ENCODE measurements at regions not wholly inside any gene's neighbourhood (a gene's known extent, or its start where the extent isn't known, plus 50 kb on each side); places are given as distances from the start of the nearest gene placed in this dataset.

DNA sequence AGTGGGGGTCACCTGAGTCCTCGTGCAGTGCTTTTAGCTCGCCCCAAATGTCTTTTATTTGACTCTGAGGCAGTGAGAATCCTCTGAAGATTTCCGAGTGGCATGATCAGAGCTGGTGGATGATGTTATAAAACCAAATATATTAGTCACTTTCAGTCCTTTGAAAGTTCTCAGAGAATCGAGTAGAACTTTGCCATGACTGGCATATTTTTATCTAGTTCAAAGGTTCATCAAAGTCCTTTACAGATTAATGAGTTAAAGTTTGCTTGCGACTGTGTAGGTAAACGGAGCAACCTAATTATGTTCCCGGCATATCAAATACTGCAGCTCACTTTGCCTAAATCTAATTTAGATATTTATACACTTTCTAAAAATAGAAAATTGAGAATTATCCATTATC lies 498.5 kb upstream of the NOX3 start:
- no peaks in the 10 kb centered on the region for H3K36me3 ChIP-seq (ENCODE audit: control insufficient read depth in 1 of 2, insufficient read depth in 2 of 2, low read length in 2 of 2)
- no peaks in the 10 kb centered on the region for H3K4me1 ChIP-seq (ENCODE audit: control insufficient read depth in 1 of 2, insufficient read depth in 2 of 2, low read length in 2 of 2)
- ChIA-PET CTCF (no interaction called here), POLR2A (no interaction called here), RAD21 (ENCODE audit: low non-redundant PET in 1 of 2, low total read pairs in 2 of 2, uncharacterized antibody in 2 of 2, unreplicated experiment in 2 of 2) (no interaction called here)
- no peaks in the 10 kb centered on the region for H3K79me2 ChIP-seq (ENCODE audit: insufficient read depth, low read length)
- TF ChIP-seq CBX3 (IDR thresholded peaks at IDR 0.05; ENCODE audit: low read depth) (no peak), EZH2 (IDR thresholded peaks at IDR 0.05) (no peak), SRF (IDR thresholded peaks at IDR 0.05; ENCODE audit: low read depth) (no peak), SP1 (IDR thresholded peaks at IDR 0.05; ENCODE audit: low read depth) (no peak)
- no peak overlapping the region for H3K9ac ChIP-seq (ENCODE audit: low read length)
- ATAC-seq (no peak), DNase-seq (ENCODE audit: low read depth, low spot score) (no peak)
- no peaks in the 10 kb centered on the region for H3K9me2 ChIP-seq (ENCODE audit: insufficient read depth)
- H4K20me1 ChIP-seq (ENCODE audit: insufficient read depth): no peaks in the 10 kb centered on the region
- H2AFZ ChIP-seq (ENCODE audit: low read depth, low read length, poor library complexity, severe bottlenecking): no peak overlapping the region
- no peak overlapping the region for H3K4me2 ChIP-seq (ENCODE audit: low read length)
- no peak overlapping the region for H3K27ac ChIP-seq (ENCODE audit: low read depth, low read length)
- no peaks in the 10 kb centered on the region for H3K9me3 ChIP-seq (ENCODE audit: control insufficient read depth in 1 of 2, insufficient read depth in 1 of 2, low read depth in 1 of 2, low read length in 2 of 2)
- intact Hi-C loops (cut with micrococcal nuclease): no loop called here
- no TSS peak for BruUV-seq (replicated peaks)
- no peaks in the 10 kb centered on the region for H3K27me3 ChIP-seq (ENCODE audit: insufficient read depth, low read length)
- H3K4me3 ChIP-seq (replicated peaks in 1 of 2; ENCODE audit: low read depth in 1 of 2, low read length in 2 of 2): no peak overlapping the region

DNA sequence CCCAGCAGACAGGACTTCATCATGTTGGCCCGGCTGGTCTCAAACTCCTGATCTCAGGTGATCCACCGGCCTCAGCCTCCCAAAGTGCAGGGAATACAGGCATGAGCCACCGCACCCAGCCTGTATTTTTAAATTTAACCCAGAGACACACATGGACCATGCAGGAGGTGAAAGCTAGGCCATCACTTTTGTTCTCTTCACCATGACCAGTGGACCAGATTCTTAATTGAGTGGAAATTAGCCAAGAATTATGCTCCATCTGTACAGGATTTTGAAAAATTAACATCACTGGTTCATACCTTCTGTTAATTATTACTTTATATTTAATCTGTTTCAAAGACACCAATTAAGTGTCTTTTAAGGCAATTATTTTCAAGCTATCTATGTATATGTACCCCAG lies 493.6 kb upstream of the NOX3 start:
- no peaks in the 10 kb centered on the region for H3K36me3 ChIP-seq (ENCODE audit: control insufficient read depth in 1 of 2, insufficient read depth in 2 of 2, low read length in 2 of 2)
- no peaks in the 10 kb centered on the region for H3K27me3 ChIP-seq (ENCODE audit: insufficient read depth, low read length)
- ChIA-PET RAD21 (ENCODE audit: low non-redundant PET in 1 of 2, low total read pairs in 2 of 2, uncharacterized antibody in 2 of 2, unreplicated experiment in 2 of 2) (no interaction called here), CTCF (no interaction called here), POLR2A (no interaction called here)
- intact Hi-C loops (cut with micrococcal nuclease): no loop called here
- ATAC-seq (no peak), DNase-seq (ENCODE audit: low read depth, low spot score) (no peak)
- no peaks in the 10 kb centered on the region for H4K20me1 ChIP-seq (ENCODE audit: insufficient read depth)
- no peak overlapping the region for H3K4me2 ChIP-seq (ENCODE audit: low read length)
- no peak overlapping the region for H3K27ac ChIP-seq (ENCODE audit: low read depth, low read length)
- no peaks in the 10 kb centered on the region for H3K9me2 ChIP-seq (ENCODE audit: insufficient read depth)
- no peaks in the 10 kb centered on the region for H3K9me3 ChIP-seq (ENCODE audit: control insufficient read depth in 1 of 2, insufficient read depth in 1 of 2, low read depth in 1 of 2, low read length in 2 of 2)
- no peak overlapping the region for H2AFZ ChIP-seq (ENCODE audit: low read depth, low read length, poor library complexity, severe bottlenecking)
- H3K4me1 ChIP-seq (ENCODE audit: control insufficient read depth in 1 of 2, insufficient read depth in 2 of 2, low read length in 2 of 2): no peaks in the 10 kb centered on the region
- H3K4me3 ChIP-seq (replicated peaks in 1 of 2; ENCODE audit: low read depth in 1 of 2, low read length in 2 of 2): no peak overlapping the region
- BruUV-seq (replicated peaks): no TSS peak
- H3K9ac ChIP-seq (ENCODE audit: low read length): no peak overlapping the region
- no peaks in the 10 kb centered on the region for H3K79me2 ChIP-seq (ENCODE audit: insufficient read depth, low read length)
- TF ChIP-seq EGR1 (IDR thresholded peaks at IDR 0.05; ENCODE audit: low read depth) (no peak), SP1 (IDR thresholded peaks at IDR 0.05; ENCODE audit: low read depth) (no peak), YY1 (IDR thresholded peaks at IDR 0.05; ENCODE audit: extremely low read depth, insufficient replicate concordance, low read depth, low read length) (no peak), CBX3 (IDR thresholded peaks at IDR 0.05; ENCODE audit: low read depth) (no peak), CEBPB (IDR thresholded peaks at IDR 0.05; ENCODE audit: low read depth) (no peak), SRF (IDR thresholded peaks at IDR 0.05; ENCODE audit: low read depth) (no peak), EZH2 (IDR thresholded peaks at IDR 0.05) (no peak), FOSL1 (IDR thresholded peaks at IDR 0.05; ENCODE audit: low read depth) (no peak), SIN3A (IDR thresholded peaks at IDR 0.05; ENCODE audit: low read depth) (no peak), POLR2A (IDR thresholded peaks at IDR 0.05; ENCODE audit: borderline replicate concordance, extremely low read depth, insufficient read depth, insufficient read length) (no peak), POLR2AphosphoS5 (IDR thresholded peaks at IDR 0.05; ENCODE audit: low read depth, low read length) (no peak)
- TF ChIP-seq, protein P1, sequence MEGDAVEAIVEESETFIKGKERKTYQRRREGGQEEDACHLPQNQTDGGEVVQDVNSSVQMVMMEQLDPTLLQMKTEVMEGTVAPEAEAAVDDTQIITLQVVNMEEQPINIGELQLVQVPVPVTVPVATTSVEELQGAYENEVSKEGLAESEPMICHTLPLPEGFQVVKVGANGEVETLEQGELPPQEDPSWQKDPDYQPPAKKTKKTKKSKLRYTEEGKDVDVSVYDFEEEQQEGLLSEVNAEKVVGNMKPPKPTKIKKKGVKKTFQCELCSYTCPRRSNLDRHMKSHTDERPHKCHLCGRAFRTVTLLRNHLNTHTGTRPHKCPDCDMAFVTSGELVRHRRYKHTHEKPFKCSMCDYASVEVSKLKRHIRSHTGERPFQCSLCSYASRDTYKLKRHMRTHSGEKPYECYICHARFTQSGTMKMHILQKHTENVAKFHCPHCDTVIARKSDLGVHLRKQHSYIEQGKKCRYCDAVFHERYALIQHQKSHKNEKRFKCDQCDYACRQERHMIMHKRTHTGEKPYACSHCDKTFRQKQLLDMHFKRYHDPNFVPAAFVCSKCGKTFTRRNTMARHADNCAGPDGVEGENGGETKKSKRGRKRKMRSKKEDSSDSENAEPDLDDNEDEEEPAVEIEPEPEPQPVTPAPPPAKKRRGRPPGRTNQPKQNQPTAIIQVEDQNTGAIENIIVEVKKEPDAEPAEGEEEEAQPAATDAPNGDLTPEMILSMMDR (IDR thresholded peaks at IDR 0.05 in 2 of 3, conservative IDR thresholded peaks at IDR 0.05 in 1 of 3; ENCODE audit: borderline replicate concordance in 1 of 3, insufficient read depth in 1 of 3, low read depth in 2 of 3, low read length in 2 of 3): no peak
- TF ChIP-seq, protein P2, sequence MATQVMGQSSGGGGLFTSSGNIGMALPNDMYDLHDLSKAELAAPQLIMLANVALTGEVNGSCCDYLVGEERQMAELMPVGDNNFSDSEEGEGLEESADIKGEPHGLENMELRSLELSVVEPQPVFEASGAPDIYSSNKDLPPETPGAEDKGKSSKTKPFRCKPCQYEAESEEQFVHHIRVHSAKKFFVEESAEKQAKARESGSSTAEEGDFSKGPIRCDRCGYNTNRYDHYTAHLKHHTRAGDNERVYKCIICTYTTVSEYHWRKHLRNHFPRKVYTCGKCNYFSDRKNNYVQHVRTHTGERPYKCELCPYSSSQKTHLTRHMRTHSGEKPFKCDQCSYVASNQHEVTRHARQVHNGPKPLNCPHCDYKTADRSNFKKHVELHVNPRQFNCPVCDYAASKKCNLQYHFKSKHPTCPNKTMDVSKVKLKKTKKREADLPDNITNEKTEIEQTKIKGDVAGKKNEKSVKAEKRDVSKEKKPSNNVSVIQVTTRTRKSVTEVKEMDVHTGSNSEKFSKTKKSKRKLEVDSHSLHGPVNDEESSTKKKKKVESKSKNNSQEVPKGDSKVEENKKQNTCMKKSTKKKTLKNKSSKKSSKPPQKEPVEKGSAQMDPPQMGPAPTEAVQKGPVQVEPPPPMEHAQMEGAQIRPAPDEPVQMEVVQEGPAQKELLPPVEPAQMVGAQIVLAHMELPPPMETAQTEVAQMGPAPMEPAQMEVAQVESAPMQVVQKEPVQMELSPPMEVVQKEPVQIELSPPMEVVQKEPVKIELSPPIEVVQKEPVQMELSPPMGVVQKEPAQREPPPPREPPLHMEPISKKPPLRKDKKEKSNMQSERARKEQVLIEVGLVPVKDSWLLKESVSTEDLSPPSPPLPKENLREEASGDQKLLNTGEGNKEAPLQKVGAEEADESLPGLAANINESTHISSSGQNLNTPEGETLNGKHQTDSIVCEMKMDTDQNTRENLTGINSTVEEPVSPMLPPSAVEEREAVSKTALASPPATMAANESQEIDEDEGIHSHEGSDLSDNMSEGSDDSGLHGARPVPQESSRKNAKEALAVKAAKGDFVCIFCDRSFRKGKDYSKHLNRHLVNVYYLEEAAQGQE (IDR thresholded peaks at IDR 0.05; ENCODE audit: low read depth): no peak
- TF ChIP-seq, protein P3, sequence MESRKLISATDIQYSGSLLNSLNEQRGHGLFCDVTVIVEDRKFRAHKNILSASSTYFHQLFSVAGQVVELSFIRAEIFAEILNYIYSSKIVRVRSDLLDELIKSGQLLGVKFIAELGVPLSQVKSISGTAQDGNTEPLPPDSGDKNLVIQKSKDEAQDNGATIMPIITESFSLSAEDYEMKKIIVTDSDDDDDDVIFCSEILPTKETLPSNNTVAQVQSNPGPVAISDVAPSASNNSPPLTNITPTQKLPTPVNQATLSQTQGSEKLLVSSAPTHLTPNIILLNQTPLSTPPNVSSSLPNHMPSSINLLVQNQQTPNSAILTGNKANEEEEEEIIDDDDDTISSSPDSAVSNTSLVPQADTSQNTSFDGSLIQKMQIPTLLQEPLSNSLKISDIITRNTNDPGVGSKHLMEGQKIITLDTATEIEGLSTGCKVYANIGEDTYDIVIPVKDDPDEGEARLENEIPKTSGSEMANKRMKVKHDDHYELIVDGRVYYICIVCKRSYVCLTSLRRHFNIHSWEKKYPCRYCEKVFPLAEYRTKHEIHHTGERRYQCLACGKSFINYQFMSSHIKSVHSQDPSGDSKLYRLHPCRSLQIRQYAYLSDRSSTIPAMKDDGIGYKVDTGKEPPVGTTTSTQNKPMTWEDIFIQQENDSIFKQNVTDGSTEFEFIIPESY (IDR thresholded peaks at IDR 0.05; ENCODE audit: extremely low read depth, insufficient replicate concordance, low read length): no peak
